GM12872 (cell line): ENCODE measurements at regions not wholly inside any gene's neighbourhood (a gene's known extent, or its start where the extent isn't known, plus 50 kb on each side); places are given as distances from the start of the nearest gene placed in this dataset.

Experiments
- TF ChIP-seq, protein P1 (sequence below): IDR thresholded peaks from 3 replicates; pipeline ENCODE4 v1.5.1; 2011; ENCODE audit warnings: low read depth, mild to moderate bottlenecking, low read length, moderate library complexity; ENCODE audit not compliant: insufficient read depth

DNA sequence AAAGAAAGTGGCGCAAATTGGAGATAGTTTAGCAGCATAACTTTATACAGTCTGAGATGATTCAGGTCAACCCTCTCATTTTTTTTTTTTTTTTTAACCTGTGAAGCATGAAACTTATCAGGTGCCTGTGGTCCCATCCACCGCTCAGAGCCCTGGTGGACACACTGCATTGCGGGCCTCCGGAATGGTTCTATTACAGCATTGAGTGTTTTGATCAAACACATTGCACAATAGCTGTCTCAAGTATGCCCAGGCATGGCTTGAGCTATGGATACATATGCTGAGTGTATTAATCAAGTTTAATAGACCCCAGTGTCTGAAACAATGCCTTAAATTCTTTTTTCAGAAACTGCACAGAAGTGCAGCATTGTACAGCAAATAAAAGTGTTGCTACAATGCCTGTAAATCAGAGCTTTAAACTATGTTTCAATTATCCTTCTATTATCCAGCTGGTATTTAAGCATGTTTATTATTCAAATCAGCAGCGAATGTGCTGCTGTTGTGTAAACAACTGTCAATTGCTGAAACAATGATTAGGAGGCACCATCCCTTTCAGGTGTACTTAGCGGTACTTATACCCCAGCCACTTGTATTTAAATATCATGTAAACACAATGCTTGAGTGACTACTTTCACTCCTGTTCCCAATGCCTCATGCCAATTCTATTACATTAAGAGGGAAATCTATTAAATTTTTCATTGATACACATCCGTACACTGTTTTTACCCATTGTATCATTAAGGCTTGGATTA is 456.6 kb downstream of the RPS6KC1 start:
- TF ChIP-seq, protein P1, sequence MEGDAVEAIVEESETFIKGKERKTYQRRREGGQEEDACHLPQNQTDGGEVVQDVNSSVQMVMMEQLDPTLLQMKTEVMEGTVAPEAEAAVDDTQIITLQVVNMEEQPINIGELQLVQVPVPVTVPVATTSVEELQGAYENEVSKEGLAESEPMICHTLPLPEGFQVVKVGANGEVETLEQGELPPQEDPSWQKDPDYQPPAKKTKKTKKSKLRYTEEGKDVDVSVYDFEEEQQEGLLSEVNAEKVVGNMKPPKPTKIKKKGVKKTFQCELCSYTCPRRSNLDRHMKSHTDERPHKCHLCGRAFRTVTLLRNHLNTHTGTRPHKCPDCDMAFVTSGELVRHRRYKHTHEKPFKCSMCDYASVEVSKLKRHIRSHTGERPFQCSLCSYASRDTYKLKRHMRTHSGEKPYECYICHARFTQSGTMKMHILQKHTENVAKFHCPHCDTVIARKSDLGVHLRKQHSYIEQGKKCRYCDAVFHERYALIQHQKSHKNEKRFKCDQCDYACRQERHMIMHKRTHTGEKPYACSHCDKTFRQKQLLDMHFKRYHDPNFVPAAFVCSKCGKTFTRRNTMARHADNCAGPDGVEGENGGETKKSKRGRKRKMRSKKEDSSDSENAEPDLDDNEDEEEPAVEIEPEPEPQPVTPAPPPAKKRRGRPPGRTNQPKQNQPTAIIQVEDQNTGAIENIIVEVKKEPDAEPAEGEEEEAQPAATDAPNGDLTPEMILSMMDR, result no peak

DNA sequence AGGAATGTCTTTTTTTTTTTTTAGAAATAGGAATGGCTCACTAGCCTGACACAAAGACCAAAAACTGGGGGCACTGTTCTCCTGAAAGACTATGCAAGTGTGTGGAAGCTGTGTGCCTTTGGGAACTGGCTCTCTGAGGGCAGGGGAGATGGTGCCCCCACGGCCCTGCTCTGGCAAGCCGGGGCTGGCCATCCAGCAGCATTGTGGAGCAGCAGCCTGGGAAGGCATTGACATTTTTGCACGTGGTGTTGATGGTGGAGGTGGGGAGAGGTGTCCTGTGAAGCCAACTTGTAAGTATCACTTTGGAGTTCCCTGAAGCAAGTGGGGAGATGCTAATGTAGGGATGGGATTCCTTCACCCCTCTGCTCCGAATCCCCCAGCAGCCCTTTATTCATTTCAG is 460.1 kb downstream of the RPS6KC1 start:
- TF ChIP-seq, protein P1, result no peak

DNA sequence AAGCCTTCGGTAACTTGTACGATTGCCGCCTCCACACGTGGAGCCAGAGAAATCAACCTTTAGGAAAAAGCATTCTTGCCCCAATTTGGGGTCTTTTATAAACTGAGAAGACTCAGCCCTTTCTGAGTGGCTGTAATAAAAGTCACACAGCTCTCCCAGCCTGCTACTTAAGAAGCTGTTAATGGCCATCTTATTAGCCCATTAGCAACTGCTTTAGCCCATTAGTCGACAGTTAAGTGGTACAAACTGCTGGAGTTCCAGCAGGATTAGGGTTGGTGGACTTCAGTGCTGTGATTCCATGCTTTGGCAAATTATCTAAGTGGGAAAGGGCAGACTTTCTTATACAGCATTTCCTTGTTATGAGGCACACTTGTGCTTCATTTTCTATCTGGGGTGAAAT is 461.3 kb downstream of the RPS6KC1 start:
- TF ChIP-seq, protein P1, result no peak

DNA sequence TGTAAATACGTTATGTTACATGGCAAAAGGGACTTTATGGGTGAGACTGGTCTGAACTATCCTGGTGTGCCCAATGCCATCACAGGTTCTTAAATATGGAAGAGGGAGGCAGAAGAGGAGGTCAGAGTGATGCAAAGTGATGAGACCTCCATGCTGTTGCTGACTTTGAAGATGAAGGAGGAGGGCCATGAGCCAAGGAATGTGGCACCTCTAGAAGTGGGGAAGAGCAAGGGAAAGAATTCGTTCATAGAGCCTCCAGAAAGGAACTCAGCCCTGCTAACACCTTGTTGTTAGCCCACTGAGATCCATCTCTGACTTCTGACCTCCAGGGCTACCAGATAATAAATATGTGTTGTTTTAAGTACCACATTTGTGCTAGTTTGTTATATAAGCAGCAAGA is 462.0 kb downstream of the RPS6KC1 start:
- TF ChIP-seq, protein P1, result no peak

DNA sequence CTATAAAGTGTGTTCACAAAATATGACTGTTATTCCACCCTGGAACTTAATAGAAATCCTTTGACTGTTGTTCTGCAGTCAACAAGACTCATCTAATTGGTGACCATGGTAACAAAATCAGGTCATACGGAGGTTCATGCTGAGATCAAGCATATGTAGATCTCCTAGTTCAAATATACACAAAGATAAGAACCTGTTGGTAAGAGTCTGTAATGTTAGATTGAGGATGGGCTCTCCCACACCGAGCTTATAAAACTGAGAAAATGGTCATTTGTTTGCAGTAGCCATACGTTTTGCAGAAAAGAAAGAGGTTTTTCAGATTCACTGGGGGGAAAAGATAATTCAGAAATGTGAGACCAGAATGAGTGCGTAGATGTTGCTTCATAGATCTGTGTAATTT is 468.1 kb downstream of the RPS6KC1 start:
- TF ChIP-seq, protein P1, result no peak

DNA sequence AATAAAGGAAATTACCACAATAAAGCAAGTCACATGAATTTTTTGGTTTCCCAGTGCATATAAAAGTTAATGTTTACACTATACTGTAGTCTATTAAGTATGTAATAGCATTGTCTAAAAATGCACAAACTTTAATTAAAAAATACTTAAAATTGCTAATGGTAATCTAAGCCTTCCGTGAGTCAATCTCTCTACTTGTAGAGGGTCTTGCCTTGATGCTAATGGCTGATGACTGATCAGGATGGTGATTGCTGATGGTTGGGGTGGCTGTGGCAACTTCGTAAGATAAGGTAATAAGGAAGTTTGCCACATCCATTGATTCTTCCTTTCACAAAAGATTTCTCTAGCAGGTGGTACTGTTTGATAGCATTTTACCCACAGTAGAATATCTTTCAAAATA is 466.6 kb upstream of the PROX1 start:
- TF ChIP-seq, protein P1, result no peak

DNA sequence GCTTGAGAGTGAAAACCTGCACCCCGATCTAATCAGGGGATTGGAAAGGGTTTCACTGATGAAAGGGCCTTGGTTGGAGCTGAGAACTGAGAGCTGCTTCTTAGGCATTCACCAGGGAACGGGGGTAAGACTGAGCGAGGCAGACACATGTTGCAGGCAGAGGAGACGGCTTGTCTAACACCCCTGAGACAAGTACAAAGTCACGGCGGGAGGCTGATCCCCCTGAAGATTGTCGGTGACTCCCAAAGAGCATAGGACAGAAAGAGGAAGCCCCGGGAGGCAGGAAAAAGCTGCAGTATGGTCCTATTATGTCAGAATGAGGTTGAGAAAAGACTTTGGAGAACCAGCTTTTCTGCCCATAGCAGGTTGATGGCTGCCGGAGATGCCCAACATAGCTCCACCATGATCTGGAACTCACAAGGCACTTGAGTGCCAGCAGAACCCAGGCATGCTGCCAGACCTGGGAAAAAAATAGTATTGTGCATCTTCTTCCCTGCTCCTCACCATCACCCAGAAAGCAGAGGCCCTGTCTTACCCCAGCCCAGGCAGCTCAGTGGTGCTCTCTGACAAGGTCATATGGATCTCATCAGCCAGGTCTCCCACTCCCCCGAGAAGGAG is 463.9 kb upstream of the PROX1 start:
- TF ChIP-seq, protein P1, result no peak
